Colonic mucosa (tissue), 4 donors: ENCODE measurements at regions not wholly inside any gene's neighbourhood (a gene's known extent, or its start where the extent isn't known, plus 50 kb on each side); places are given as distances from the start of the nearest gene placed in this dataset.

ENCODE experiments used
- DNase-seq: peaks from one replicate; pipeline ENCODE4 v3.0.0-alpha.2; 2020
- H3K27ac ChIP-seq: fragments of 200-600 bp; one replicate; pipeline ENCODE4 v1.8.0; 2021
- H3K27me3 ChIP-seq: fragments of 200-600 bp; one replicate; pipeline ENCODE4 v1.8.0; 2021
- H3K36me3 ChIP-seq: fragments of 200-600 bp; one replicate; pipeline ENCODE4 v1.8.0; 2021
- H3K4me1 ChIP-seq: fragments of 200-600 bp; one replicate; pipeline ENCODE4 v1.8.0; 2021; ENCODE audit warnings: mild to moderate bottlenecking
- H3K4me3 ChIP-seq: fragments of 200-600 bp; one replicate; pipeline ENCODE4 v1.8.0; 2021
- H3K9ac ChIP-seq, 2 donors: one replicate each; pipeline ENCODE4 v1.7.0; 2013; ENCODE audit warnings: control low read depth in 2 of 2, low read depth in 2 of 2, low read length in 2 of 2
- H3K9me3 ChIP-seq: fragments of 200-600 bp; one replicate; pipeline ENCODE4 v1.8.0; 2021
- CTCF ChIP-seq: fragments of 200-600 bp; IDR thresholded peaks from one replicate; pipeline ENCODE4 v1.8.0; 2022; ENCODE audit warnings: antibody characterized with exemption, mild to moderate bottlenecking
- intact Hi-C: fragments of 100-400 bp; cut with DNase I; formaldehyde crosslinking; loops from one replicate; pipeline ENCODE4 v1.14.1; 2022
- donor health status: healthy.
- donor health status: DM: no; HTN: no; CAD: no.
- donor health status: DM: no; HTN: no; CAD: no.

- no peaks in the 10 kb centered on the region for H3K36me3 ChIP-seq
- intact Hi-C loops, result no loop called here
- no peak for DNase-seq
- H3K9me3 ChIP-seq, result no peaks in the 10 kb centered on the region
- H3K27me3 ChIP-seq, result no peaks in the 10 kb centered on the region
- no peak overlapping the region for H3K9ac ChIP-seq
- H3K4me3 ChIP-seq, result no peak overlapping the region
- no peak for TF ChIP-seq CTCF
- H3K27ac ChIP-seq, result no peak overlapping the region
- H3K4me1 ChIP-seq, result no peaks in the 10 kb centered on the region
Observed at GRCh38 chr1:226790545-226791181, 51.6 kb upstream of the ITPKB start.

- H3K9me3 ChIP-seq, result no peaks in the 10 kb centered on the region
- no peak overlapping the region for H3K4me3 ChIP-seq
- H3K4me1 ChIP-seq, result no peaks in the 10 kb centered on the region
- H3K27ac ChIP-seq, result no peak overlapping the region
- no peak for TF ChIP-seq CTCF
- DNase-seq, result no peak
- no peaks in the 10 kb centered on the region for H3K36me3 ChIP-seq
- intact Hi-C loops, result no loop called here
- no peak overlapping the region for H3K9ac ChIP-seq
- H3K27me3 ChIP-seq, result no peaks in the 10 kb centered on the region
Observed at GRCh38 chr1:226788965-226789364, 49.9 kb upstream of the ITPKB start.
